ENCODE measurements at regions not wholly inside any gene's neighbourhood (a gene's known extent, or its start where the extent isn't known, plus 50 kb on each side); places are given as distances from the start of the nearest gene placed in this dataset.

DNA sequence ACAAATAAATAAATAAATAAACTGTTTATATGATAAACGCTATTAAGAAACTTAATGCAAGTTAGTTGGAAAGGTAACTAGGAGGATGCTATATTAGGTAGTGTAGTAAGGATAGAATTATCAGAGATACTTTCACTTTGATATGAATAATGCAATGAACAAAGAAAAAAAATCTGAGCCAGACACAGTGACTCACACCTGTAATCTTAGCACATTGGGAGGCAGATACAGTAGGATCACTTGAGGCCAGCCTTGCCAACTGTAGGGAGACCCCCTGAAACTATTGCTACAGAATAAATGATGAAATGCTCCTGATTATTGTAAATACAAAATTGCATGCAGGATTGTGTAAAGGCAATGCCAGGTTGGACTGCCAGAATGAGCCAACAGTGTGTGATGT is 109.2 kb downstream of the ANXA2R start:
- in situ Hi-C loops (cut with HindIII; ENCODE audit: low sequenced_read_pairs): no loop called here
- TF ChIP-seq, protein P1, sequence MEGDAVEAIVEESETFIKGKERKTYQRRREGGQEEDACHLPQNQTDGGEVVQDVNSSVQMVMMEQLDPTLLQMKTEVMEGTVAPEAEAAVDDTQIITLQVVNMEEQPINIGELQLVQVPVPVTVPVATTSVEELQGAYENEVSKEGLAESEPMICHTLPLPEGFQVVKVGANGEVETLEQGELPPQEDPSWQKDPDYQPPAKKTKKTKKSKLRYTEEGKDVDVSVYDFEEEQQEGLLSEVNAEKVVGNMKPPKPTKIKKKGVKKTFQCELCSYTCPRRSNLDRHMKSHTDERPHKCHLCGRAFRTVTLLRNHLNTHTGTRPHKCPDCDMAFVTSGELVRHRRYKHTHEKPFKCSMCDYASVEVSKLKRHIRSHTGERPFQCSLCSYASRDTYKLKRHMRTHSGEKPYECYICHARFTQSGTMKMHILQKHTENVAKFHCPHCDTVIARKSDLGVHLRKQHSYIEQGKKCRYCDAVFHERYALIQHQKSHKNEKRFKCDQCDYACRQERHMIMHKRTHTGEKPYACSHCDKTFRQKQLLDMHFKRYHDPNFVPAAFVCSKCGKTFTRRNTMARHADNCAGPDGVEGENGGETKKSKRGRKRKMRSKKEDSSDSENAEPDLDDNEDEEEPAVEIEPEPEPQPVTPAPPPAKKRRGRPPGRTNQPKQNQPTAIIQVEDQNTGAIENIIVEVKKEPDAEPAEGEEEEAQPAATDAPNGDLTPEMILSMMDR (IDR thresholded peaks at IDR 0.05; ENCODE audit: low read depth, low read length, missing control alignments): no peak
- DNase-seq (ENCODE audit: low read depth): no peak
- no peak overlapping the region for H3K4me3 ChIP-seq (ENCODE audit: low read depth, low read length)

DNA sequence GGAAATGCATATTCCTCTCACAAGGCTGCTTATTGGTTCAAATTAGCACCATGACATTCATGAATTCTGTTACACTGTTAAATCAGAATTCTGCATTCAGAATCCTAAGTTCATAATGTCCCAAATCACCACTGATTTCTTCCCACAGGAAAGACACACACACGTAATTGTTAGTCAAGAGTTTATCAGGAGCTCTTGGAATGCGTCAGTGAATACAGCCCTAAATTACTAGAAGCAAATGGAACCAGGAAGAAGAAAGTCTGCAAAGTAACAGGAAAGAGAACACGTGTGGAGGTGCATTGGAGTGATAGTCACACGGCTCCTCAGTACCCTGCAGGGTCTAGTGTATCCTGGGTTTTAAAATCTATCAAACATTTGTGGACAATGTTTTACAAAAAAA is 110.2 kb downstream of the ANXA2R start:
- no peak overlapping the region for H3K4me3 ChIP-seq (ENCODE audit: low read depth, low read length)
- DNase-seq (ENCODE audit: low read depth): no peak
- TF ChIP-seq, protein P1 (IDR thresholded peaks at IDR 0.05; ENCODE audit: low read depth, low read length, missing control alignments): no peak
- in situ Hi-C loops (cut with HindIII; ENCODE audit: low sequenced_read_pairs): no loop called here

DNA sequence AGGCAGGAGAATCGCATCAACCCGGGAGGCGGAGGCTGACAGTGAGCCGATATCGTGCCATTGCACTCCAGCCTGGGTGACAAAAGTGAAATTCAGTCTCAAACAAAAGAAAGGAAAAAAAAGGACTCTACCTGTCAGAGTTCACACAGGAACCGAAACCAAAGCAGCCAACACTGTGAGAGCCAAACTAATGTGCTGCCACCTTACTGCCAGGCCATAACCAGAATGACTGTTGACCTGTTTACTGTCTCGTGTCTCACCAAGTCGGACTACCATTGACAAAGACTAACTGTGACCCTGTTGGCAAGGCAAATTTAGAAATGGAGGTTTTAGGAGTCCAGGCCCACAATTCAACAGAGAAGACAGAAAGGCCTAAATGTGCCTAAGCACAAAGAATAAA is 112.4 kb downstream of the ANXA2R start:
- no peak for DNase-seq (ENCODE audit: low read depth)
- no peak overlapping the region for H3K4me3 ChIP-seq (ENCODE audit: low read depth, low read length)
- TF ChIP-seq, protein P1 (IDR thresholded peaks at IDR 0.05; ENCODE audit: low read depth, low read length, missing control alignments): no peak
- in situ Hi-C loops (cut with HindIII; ENCODE audit: low sequenced_read_pairs): no loop called here

DNA sequence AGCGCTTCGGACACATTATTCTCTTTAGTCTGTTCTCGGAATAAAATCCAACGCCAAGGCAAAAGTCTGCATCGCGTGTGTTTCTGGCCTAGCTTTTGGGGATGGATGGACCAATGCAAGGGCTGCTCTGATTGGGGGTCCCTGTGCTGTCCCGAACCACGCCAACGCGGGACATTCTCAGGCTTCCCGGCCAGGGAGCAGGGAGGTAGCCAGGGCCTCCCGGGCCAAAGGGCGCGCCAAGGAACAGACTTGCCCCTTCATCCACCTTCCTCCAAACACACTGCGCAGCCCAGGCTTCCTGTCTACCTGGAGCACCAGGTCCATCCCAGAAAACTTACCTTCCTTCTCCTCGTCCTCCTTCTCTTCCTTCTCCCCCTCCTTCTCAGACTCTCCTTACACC is 113.0 kb upstream of the SELENOP start:
- TF ChIP-seq, protein P1 (IDR thresholded peaks at IDR 0.05; ENCODE audit: low read depth, low read length, missing control alignments): no peak
- no peak for DNase-seq (ENCODE audit: low read depth)
- in situ Hi-C loops (cut with HindIII; ENCODE audit: low sequenced_read_pairs): no loop called here
- H3K4me3 ChIP-seq (ENCODE audit: low read depth, low read length): no peak overlapping the region

DNA sequence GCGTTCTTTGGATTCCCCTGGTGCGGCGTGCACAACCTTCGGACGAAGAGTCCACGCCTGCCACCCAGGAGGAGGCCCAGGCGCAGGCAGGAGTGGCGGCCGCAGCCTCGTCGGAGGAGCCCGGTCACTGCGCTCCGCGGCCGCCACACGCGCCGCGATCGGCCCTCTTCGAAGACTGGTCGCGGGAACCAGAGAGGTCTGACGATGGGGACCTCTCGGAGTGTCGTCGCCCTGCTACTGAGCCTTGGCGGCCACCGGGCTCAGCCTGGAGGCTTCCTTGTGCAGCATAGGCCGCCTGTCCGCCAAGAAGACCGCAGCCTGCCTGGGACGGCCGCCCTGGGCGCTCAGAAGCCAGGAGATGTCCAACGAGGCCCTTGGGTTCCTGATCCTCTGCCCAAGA is 112.5 kb upstream of the SELENOP start:
- DNase-seq (ENCODE audit: low read depth): no peak
- in situ Hi-C loops (cut with HindIII; ENCODE audit: low sequenced_read_pairs): no loop called here
- TF ChIP-seq, protein P1 (IDR thresholded peaks at IDR 0.05; ENCODE audit: low read depth, low read length, missing control alignments): no peak
- no peak overlapping the region for H3K4me3 ChIP-seq (ENCODE audit: low read depth, low read length)

DNA sequence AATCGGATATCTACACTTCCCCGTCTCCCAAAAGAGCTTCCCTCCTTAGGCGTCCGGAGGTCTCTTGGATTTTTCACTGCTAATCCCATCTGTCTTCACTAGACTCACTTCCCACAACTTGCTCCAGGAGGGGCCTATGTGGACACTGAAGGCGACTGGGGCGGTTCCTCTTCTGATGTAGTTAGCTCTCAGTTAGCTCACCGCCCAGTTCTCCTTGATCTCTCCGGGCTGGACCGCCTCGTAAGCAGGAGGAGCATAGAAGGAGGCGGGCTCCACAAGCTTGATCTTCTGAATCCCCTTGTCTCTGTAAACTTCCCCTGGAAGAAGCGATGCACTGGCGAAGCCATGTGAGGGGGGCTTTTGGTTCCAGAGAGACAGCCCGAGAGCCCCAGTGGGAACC is 112.0 kb upstream of the SELENOP start:
- TF ChIP-seq, protein P1 (IDR thresholded peaks at IDR 0.05; ENCODE audit: low read depth, low read length, missing control alignments): no peak
- DNase-seq (ENCODE audit: low read depth): no peak
- in situ Hi-C loops (cut with HindIII; ENCODE audit: low sequenced_read_pairs): no loop called here
- no peak overlapping the region for H3K4me3 ChIP-seq (ENCODE audit: low read depth, low read length)

DNA sequence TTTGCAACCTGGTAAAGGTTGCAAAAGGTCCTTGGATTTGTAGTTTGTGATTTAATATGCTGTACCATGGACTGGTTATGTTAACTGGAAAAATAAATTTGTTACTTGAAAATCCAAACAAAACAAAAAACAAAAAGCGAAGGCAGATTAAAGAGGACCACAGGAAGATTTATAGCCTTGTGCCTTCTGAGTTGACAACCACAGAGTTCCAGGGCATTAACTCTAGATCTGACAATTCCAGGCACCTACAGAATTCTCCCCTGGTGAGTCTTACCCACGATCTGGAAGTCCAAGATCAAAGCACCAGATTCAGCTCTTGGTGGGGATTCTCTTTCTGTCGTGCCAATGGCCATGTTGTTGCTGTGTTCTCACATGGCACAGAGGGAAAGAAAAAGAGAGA is 107.9 kb upstream of the SELENOP start:
- in situ Hi-C loops (cut with HindIII; ENCODE audit: low sequenced_read_pairs): no loop called here
- TF ChIP-seq, protein P1 (IDR thresholded peaks at IDR 0.05; ENCODE audit: low read depth, low read length, missing control alignments): no peak
- DNase-seq (ENCODE audit: low read depth): no peak
- no peak overlapping the region for H3K4me3 ChIP-seq (ENCODE audit: low read depth, low read length)

All from astrocyte of the cerebellum (primary cell).